DMS79 (cell line): ENCODE measurements at regions not wholly inside any gene's neighbourhood (a gene's known extent, or its start where the extent isn't known, plus 50 kb on each side); places are given as distances from the start of the nearest gene placed in this dataset.
A peak's percentile ranks its signal among the peaks of the same experiment; 100 is the strongest.
"Not testable (repeated sequence)": the region's sequence is repeated elsewhere in the genome, so short reads cannot be mapped to it uniquely, and the experiment has no call there.

ENCODE experiments used
- DNase-seq: peaks from one replicate; lab custom pipeline; 2025; lab: John Stamatoyannopoulos, UW

- no peak for DNase-seq
Observed at GRCh38 chr7:131673576-131673975, 117.1 kb upstream of the PODXL start.

GRCh38 chr7:131670406-131670805 lies 114.0 kb upstream of the PODXL start:
- DNase-seq = no peak

GRCh38 chr7:131667699-131668098 lies 111.3 kb upstream of the PODXL start:
- DNase-seq = no peak

- no peak for DNase-seq
Observed at GRCh38 chr7:131665021-131665420, 108.6 kb upstream of the PODXL start.

DNA sequence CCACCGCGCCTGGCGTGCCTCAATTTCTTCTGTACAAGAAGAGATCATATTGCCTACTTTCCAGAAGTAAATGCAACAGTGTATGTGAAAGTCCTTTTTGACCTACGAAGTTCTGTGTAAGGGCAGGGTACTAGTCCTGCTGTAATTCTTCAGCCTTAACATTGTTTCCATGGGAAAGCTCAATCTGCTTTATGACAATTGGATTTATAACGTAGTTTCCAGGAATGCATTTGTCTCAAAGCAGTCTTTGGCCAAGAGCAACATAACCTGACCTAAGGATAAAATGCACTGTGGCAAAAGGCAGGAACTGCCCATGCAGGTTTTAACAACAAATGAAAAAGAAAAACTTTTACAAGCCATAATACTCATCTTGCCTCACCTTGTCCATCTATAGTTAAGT lies 108.1 kb upstream of the PODXL start:
- DNase-seq = no peak

GRCh38 chr7:131662301-131662873 lies 106.0 kb upstream of the PODXL start:
- DNase-seq = not testable (repeated sequence)

DNA sequence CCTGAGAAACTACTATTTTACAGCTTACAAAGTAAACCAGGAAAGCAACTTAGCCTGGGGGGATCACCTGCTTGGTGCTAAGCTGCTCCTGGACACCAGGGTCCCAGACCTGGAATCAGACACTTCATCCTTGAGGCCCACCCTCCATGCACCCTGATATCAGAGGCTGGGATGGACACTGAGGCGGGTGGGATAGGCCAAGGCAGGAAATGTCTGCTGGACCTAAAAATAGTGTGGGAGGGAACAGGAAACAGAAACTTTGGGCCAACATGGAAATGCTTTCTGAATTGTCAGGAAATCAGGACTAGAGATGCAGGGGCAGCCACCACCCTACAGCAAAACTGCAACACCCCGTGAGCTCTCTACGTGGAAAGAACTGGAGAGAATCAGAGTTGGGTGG lies 101.5 kb upstream of the PODXL start:
- DNase-seq = no peak

GRCh38 chr7:131656980-131657723 lies 100.7 kb upstream of the PODXL start:
- no peak for DNase-seq

DNA sequence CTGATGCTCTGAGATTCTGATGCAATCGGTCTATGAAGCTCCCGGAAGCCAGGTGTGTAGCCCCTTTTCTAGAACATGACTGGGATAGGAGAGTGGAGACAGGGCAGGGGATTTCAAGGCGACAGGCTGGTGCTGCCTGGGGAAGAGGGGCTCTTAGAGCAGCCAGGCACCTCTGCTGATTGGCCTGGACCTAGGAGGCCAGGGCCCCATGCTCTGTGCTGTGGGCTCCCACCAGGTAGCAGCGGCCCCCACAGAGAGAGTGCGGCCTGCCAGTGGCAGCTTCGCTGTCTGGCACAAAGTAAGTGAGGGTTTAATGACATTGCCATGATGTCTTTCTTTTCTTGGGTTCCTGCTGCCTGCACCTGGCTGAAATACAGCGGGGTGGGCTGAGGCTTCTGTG lies 99.4 kb upstream of the PODXL start:
- no peak for DNase-seq

DNA sequence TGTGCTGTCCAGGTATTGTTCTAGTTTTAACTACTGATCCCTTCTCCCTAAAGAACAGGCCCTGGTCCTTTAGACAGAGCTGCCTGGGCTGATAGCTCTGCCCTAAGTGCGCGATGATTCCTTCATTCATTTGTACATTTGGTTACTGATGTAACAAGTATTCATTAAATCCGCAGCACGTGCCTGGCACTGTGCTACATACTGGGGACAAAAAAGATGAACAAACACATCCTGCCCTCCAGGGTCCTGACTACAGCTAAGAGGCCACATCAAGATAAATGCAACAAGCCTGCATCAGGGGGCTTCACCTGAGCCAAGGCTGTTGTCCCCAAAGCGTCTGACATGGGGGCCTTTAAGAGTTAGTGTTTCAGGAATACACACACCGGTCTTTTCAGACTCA lies 99.0 kb upstream of the PODXL start:
- no peak for DNase-seq

GRCh38 chr7:131654668-131655326 lies 98.4 kb upstream of the PODXL start:
- DNase-seq = peak; percentile 22

GRCh38 chr7:131654249-131654558 lies 97.8 kb upstream of the PODXL start:
- no peak for DNase-seq

GRCh38 chr7:131653418-131654248 lies 97.2 kb upstream of the PODXL start:
- DNase-seq = no peak

- no peak for DNase-seq
Observed at GRCh38 chr7:131652934-131653333, 96.5 kb upstream of the PODXL start.

DNA sequence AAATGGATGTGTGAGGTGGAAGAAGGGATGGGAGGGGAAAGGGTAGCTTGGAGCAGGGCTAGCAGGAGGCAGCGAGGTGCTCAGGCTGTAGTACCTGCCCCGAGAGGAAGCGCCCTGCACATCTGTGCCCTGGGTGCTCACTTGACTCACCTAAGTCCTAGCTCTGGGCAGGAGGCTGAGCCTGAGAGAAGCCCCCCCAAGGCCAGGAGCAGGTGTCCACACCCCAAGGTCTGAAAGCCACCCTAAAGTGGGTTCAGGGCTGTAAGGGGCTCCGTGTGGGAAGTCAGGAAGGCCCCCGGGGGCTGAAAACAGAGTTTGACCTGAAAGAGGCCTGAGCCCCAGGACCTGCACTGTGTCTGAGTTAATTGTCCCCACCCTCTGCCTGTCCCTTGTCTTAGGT lies 95.8 kb upstream of the PODXL start:
- DNase-seq = no peak

DNA sequence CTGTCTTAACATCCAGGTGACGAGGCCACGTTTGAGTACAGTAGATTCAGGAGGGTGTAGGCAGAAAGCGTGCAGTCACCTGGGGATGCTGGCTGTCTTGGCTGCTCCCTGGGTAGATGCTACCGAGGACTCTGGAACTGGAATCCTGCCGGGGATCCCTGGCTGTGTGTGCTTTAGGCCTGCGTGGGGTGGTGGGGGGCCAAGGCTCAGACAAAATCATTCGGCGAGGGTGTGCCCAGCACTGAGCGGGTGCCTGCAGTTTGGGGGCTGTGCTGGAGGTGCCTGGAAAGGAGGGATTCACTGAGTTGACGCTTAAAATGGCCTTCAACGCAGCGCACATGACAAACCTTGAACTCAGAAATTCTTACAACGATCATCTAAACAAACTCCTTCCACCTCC lies 93.5 kb upstream of the PODXL start:
- DNase-seq = no peak

GRCh38 chr7:131649003-131649541 lies 92.6 kb upstream of the PODXL start:
- no peak for DNase-seq

DNA sequence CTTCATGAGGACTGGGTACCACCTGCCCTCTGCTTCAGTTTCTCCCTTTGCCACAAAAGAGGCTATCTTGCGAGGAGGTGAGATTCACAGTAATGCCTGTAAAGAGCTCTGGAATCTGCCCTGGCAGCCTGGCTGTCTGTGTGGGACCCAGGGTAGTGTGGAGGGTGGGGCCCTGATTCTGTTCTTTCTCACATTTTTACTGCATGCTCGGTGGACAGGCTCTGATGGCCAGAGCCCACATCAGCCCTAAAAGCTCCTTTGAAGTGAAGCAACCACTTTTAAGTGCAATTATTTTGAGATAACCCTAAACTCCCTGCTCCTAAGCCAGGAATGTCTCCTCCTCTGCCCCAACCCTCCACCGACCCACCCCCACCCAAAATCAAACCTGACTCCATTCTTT lies 92.1 kb upstream of the PODXL start:
- DNase-seq = no peak

GRCh38 chr7:131646203-131646602 lies 89.8 kb upstream of the PODXL start:
- no peak for DNase-seq

- DNase-seq = no peak
Observed at GRCh38 chr7:131642429-131642828, 86.0 kb upstream of the PODXL start.

- DNase-seq = no peak
Observed at GRCh38 chr7:131640686-131641085, 84.3 kb upstream of the PODXL start.

GRCh38 chr7:131638641-131639430 lies 82.4 kb upstream of the PODXL start:
- no peak for DNase-seq
